ENCODE measurements at regions not wholly inside any gene's neighbourhood (a gene's known extent, or its start where the extent isn't known, plus 50 kb on each side); places are given as distances from the start of the nearest gene placed in this dataset.
"Not testable (repeated sequence)": the region's sequence is repeated elsewhere in the genome, so short reads cannot be mapped to it uniquely, and the experiment has no call there.

- no peak for DNase-seq
Measured at GRCh38 chr7:109659261-109659660, 1089.6 kb downstream of the DNAJB9 start.

- no peak for DNase-seq
Measured at GRCh38 chr7:109660401-109660800, 1090.7 kb downstream of the DNAJB9 start.

- DNase-seq, result no peak
Measured at GRCh38 chr7:109663806-109664205, 1094.1 kb downstream of the DNAJB9 start.

- not testable (repeated sequence) for DNase-seq
Measured at GRCh38 chr7:109687269-109687668, 1117.6 kb downstream of the DNAJB9 start.

GRCh38 chr7:109692613-109693012, 1122.9 kb downstream of the DNAJB9 start:
- not testable (repeated sequence) for DNase-seq

- no peak for DNase-seq
Measured at GRCh38 chr7:109694149-109695071, 1124.7 kb downstream of the DNAJB9 start.

- DNase-seq, result no peak
Measured at GRCh38 chr7:109695419-109695818, 1125.7 kb downstream of the DNAJB9 start.

- no peak for DNase-seq
Measured at GRCh38 chr7:109696723-109697122, 1127.0 kb downstream of the DNAJB9 start.

- DNase-seq, result no peak
Measured at GRCh38 chr7:109699661-109700060, 1130.0 kb downstream of the DNAJB9 start.

GRCh38 chr7:109713366-109713765, 1143.7 kb downstream of the DNAJB9 start:
- no peak for DNase-seq

GRCh38 chr7:109719359-109719758, 1149.7 kb downstream of the DNAJB9 start:
- not testable (repeated sequence) for DNase-seq

GRCh38 chr7:109734601-109735000, 1164.9 kb downstream of the DNAJB9 start:
- DNase-seq, result no peak

GRCh38 chr7:109735881-109736280, 1166.2 kb downstream of the DNAJB9 start:
- DNase-seq, result no peak

GRCh38 chr7:109745677-109746410, 1176.2 kb downstream of the DNAJB9 start:
- no peak for DNase-seq

- DNase-seq, result no peak
Measured at GRCh38 chr7:109751241-109751640, 1181.6 kb downstream of the DNAJB9 start.

GRCh38 chr7:109752068-109752467, 1182.4 kb downstream of the DNAJB9 start:
- no peak for DNase-seq

- no peak for DNase-seq
Measured at GRCh38 chr7:109757713-109758112, 1188.0 kb downstream of the DNAJB9 start.

- DNase-seq, result no peak
Measured at GRCh38 chr7:109763611-109764010, 1193.9 kb downstream of the DNAJB9 start.

- no peak for DNase-seq
Measured at GRCh38 chr7:109772161-109772560, 1202.5 kb downstream of the DNAJB9 start.

- no peak for DNase-seq
Measured at GRCh38 chr7:109782806-109783205, 1213.1 kb downstream of the DNAJB9 start.

- DNase-seq, result no peak
Measured at GRCh38 chr7:109806548-109806947, 1236.9 kb downstream of the DNAJB9 start.

- DNase-seq, result no peak
Measured at GRCh38 chr7:109821156-109821555, 1251.5 kb downstream of the DNAJB9 start.

- DNase-seq, result no peak
Measured at GRCh38 chr7:109834851-109835250, 1256.1 kb upstream of the LRRN3 start.

- no peak for DNase-seq
Measured at GRCh38 chr7:109835577-109835976, 1255.3 kb upstream of the LRRN3 start.
